ENCODE measurements at regions not wholly inside any gene's neighbourhood (a gene's known extent, or its start where the extent isn't known, plus 50 kb on each side); places are given as distances from the start of the nearest gene placed in this dataset.
"Not testable (repeated sequence)": the region's sequence is repeated elsewhere in the genome, so short reads cannot be mapped to it uniquely, and the experiment has no call there.

- TF ChIP-seq CTCF (IDR thresholded peaks at IDR 0.05; ENCODE audit: control insufficient read depth, insufficient read depth, low read depth, low read length, missing control alignments): no peak
- DNase-seq (ENCODE audit: low read depth): no peak
- no peak overlapping the region for H3K4me3 ChIP-seq (ENCODE audit: control insufficient read depth, low read depth, low read length)
Measured at GRCh38 chr5:100992354-100992753, 89.3 kb upstream of the ST8SIA4 start.

DNA sequence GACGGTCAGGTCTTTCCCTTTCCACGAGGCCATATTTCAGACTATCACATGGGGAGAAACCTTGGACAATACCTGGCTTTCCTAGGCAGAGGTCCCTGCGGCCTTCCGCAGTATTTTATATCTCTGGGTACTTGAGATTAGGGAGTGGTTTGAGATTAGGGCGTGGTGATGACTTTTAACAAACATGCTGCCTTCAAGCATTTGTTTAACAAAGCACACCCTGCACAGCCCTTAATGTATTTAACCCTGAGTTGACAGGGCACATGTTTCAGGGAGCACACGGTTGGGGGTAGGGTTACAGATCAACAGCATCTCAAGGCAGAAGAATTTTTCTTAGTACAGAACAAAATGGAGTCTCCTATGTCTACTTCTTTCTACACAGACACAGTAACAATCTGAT, 80.5 kb upstream of the ST8SIA4 start:
- H3K4me3 ChIP-seq (ENCODE audit: control insufficient read depth, low read depth, low read length); DNase-seq (ENCODE audit: low read depth): not testable (repeated sequence)

GRCh38 chr5:100974082-100974481, 71.0 kb upstream of the ST8SIA4 start:
- no peak overlapping the region for H3K4me3 ChIP-seq (ENCODE audit: control insufficient read depth, low read depth, low read length)
- no peak for TF ChIP-seq CTCF (IDR thresholded peaks at IDR 0.05; ENCODE audit: control insufficient read depth, insufficient read depth, low read depth, low read length, missing control alignments)
- DNase-seq (ENCODE audit: low read depth): no peak

DNA sequence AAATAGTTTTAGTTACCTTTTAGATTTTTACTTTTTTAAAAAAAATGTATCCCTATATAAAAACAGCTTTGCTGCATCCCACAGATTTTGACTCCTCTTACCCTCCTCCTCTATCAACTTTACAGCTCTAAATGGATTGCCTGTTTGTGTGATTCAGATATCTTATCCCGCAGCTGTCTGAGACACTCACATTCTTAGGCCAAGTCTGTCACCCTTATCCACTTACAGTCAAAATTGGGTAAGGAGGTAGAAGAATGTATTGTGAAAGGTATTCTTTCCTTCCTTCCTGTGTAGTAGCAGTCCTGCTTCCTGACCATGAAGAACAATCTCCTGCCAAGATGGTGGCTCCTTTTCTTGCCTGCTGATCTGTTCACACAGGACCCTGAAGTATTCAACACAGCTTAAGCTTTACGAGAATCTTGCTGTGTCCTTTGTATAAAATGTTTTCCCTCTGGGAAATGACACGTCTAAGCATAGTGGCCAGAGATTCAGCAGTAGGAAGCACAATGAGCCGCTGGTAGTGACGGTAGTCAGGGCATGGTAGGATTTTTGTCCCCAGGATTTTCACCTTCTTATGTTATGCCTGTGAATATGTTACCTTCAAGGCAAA, 67.7 kb upstream of the ST8SIA4 start:
- H3K4me3 ChIP-seq (ENCODE audit: control insufficient read depth, low read depth, low read length): no peak overlapping the region
- no peak for DNase-seq (ENCODE audit: low read depth)
- no peak for TF ChIP-seq CTCF (IDR thresholded peaks at IDR 0.05; ENCODE audit: control insufficient read depth, insufficient read depth, low read depth, low read length, missing control alignments)

DNA sequence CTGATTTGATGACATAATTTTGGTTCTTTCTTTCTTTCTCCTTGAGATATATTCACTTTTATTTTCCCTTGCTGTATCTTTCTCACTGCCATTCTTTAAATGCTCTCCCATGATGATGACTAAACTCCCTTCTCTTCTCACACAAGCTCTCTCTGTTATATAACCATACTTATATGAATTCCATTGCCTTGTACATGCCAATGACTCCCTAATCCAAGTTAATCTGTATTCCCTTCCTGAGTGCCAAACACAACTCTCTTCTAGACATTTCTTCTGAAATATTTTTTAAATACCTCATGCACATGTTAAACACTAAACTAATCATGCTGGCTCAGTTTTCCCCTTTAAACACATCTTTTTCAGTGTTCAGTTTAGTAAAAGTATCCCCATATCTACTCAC, 62.2 kb upstream of the ST8SIA4 start:
- no peak for TF ChIP-seq CTCF (IDR thresholded peaks at IDR 0.05; ENCODE audit: control insufficient read depth, insufficient read depth, low read depth, low read length, missing control alignments)
- no peak for DNase-seq (ENCODE audit: low read depth)
- H3K4me3 ChIP-seq (ENCODE audit: control insufficient read depth, low read depth, low read length): no peak overlapping the region

All from AG09309 (cell line).